HEK293T (cell line): ENCODE measurements at regions not wholly inside any gene's neighbourhood (a gene's known extent, or its start where the extent isn't known, plus 50 kb on each side); places are given as distances from the start of the nearest gene placed in this dataset.

Experiments
- CTCF ChIA-PET: fragments of 350-600 bp; formaldehyde crosslinking; extraction: SDS; loops from one replicate; lab custom pipeline; 2021; ENCODE audit warnings: antibody characterized with exemption, inconsistent platforms; lab: Yijun Ruan, JAX
- POLR2A ChIA-PET: fragments of 350-600 bp; formaldehyde crosslinking; extraction: SDS; loops from one replicate; lab custom pipeline; 2020; ENCODE audit warnings: antibody characterized with exemption, inconsistent platforms; lab: Yijun Ruan, JAX
- DNase-seq: peaks from one replicate; pipeline ENCODE4 v3.0.0; 2012; ENCODE audit warnings: mixed read lengths; ENCODE audit errors: extremely low spot score
- ARNT ChIP-seq: fragments of 450-650 bp; IDR thresholded peaks from 2 replicates; pipeline ENCODE4 v1.6.1; 2017; ENCODE audit warnings: mild to moderate bottlenecking
- BHLHE40 ChIP-seq: fragments of 450-650 bp; IDR thresholded peaks from 2 replicates; pipeline ENCODE4 v1.6.1; 2016; ENCODE audit warnings: mild to moderate bottlenecking, moderate library complexity, borderline replicate concordance
- CTBP1 ChIP-seq: fragments of 450-650 bp; IDR thresholded peaks from 2 replicates; pipeline ENCODE4 v1.6.1; 2016; ENCODE audit warnings: borderline replicate concordance
- ELF4 ChIP-seq: fragments of 450-650 bp; IDR thresholded peaks from 2 replicates; pipeline ENCODE4 v1.6.1; 2017; ENCODE audit warnings: antibody characterized with exemption
- FOXA1 ChIP-seq: fragments of 450-650 bp; IDR thresholded peaks from 2 replicates; pipeline ENCODE4 v1.6.1; 2016; ENCODE audit warnings: mild to moderate bottlenecking
- FOXK2 ChIP-seq: fragments of 450-650 bp; IDR thresholded peaks from 2 replicates; pipeline ENCODE4 v1.6.1; 2016; ENCODE audit warnings: mild to moderate bottlenecking
- FOXM1 ChIP-seq: fragments of 450-650 bp; IDR thresholded peaks from 2 replicates; pipeline ENCODE4 v1.6.1; 2017; ENCODE audit warnings: mild to moderate bottlenecking, borderline replicate concordance
- HDGF ChIP-seq: fragments of 450-650 bp; IDR thresholded peaks from 2 replicates; pipeline ENCODE4 v1.6.1; 2017; ENCODE audit warnings: antibody characterized with exemption, borderline replicate concordance
- L3MBTL2 ChIP-seq: fragments of 450-650 bp; conservative IDR thresholded peaks from 2 replicates; pipeline ENCODE4 v1.6.1; 2016; ENCODE audit warnings: mild to moderate bottlenecking
- LEF1 ChIP-seq: fragments of 450-650 bp; IDR thresholded peaks from 2 replicates; pipeline ENCODE4 v1.6.1; 2017; ENCODE audit warnings: mild to moderate bottlenecking, borderline replicate concordance
- NFRKB ChIP-seq: fragments of 450-650 bp; IDR thresholded peaks from 2 replicates; pipeline ENCODE4 v1.6.1; 2016; ENCODE audit warnings: mild to moderate bottlenecking, moderate library complexity
- SP1 ChIP-seq: fragments of 450-650 bp; IDR thresholded peaks from 2 replicates; pipeline ENCODE4 v1.6.1; 2017
- SUZ12 ChIP-seq: fragments of 450-650 bp; IDR thresholded peaks from 2 replicates; pipeline ENCODE4 v1.6.1; 2016; ENCODE audit warnings: mild to moderate bottlenecking
- TARDBP ChIP-seq: fragments of 450-650 bp; IDR thresholded peaks from 2 replicates; pipeline ENCODE4 v1.6.1; 2016
- ZNF384 ChIP-seq: fragments of 450-650 bp; IDR thresholded peaks from 2 replicates; pipeline ENCODE4 v1.6.1; 2016
- TF ChIP-seq, protein P1 (sequence below): fragments of 450-650 bp; IDR thresholded peaks from 2 replicates; pipeline ENCODE4 v1.6.1; 2016

DNA sequence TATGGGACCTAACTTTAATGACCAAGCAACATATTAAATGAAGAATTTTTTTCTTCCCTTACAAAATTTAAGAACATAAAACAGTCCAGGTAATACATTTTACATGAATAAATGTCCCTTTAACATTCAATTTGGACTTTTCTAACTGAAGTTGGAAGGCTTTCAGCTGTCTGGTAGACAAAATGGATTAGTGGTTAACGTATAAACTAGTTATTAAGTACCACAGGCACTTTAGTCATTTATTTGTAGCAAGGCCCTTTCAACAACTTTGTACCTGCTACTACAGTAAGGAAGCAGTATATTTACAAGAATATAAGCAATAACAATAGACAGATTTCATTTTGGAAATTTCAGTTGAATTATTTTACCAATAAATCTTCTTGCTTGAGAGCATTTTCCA is 152.5 kb upstream of the TENT5D start:
- ChIA-PET POLR2A (no interaction called here), CTCF (no interaction called here)
- no peak for DNase-seq
- TF ChIP-seq ARNT (no peak), FOXK2 (no peak), HDGF (no peak), TARDBP (no peak), FOXM1 (no peak), CTBP1 (no peak), ZNF384 (no peak), L3MBTL2 (no peak), ELF4 (no peak), FOXA1 (no peak), SUZ12 (no peak), NFRKB (no peak)

DNA sequence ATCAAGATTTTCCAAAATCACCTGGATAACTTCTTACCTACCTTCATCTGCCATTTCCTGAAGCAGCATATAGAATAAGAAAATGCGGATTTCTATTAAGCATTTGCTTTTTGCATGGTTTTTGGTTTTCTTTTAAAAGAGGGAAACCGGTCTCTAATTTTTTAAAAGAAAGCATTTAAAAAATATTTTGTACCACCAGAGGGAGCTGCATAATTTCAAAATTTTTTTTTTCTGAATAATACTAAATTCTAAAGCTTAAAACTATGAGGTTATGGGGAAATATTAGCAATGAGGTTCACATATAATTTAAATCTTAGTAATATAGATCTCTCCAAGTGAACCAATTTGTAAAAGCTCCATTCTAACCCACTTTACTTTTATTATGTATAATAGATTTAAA is 137.7 kb upstream of the TENT5D start:
- ChIA-PET CTCF (no interaction called here), POLR2A (no interaction called here)
- no peak for TF ChIP-seq SUZ12
- TF ChIP-seq HDGF: no peak
- no peak for TF ChIP-seq TARDBP
- no peak for TF ChIP-seq BHLHE40
- no peak for TF ChIP-seq CTBP1
- no peak for TF ChIP-seq ELF4
- TF ChIP-seq FOXA1: no peak
- no peak for TF ChIP-seq ZNF384
- TF ChIP-seq L3MBTL2: no peak
- TF ChIP-seq NFRKB: no peak
- no peak for TF ChIP-seq LEF1
- no peak for TF ChIP-seq FOXM1
- TF ChIP-seq SP1: no peak
- TF ChIP-seq, protein P1, sequence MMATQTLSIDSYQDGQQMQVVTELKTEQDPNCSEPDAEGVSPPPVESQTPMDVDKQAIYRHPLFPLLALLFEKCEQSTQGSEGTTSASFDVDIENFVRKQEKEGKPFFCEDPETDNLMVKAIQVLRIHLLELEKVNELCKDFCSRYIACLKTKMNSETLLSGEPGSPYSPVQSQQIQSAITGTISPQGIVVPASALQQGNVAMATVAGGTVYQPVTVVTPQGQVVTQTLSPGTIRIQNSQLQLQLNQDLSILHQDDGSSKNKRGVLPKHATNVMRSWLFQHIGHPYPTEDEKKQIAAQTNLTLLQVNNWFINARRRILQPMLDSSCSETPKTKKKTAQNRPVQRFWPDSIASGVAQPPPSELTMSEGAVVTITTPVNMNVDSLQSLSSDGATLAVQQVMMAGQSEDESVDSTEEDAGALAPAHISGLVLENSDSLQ: no peak
- no peak for TF ChIP-seq FOXK2
- TF ChIP-seq ARNT: no peak
- no peak for DNase-seq

DNA sequence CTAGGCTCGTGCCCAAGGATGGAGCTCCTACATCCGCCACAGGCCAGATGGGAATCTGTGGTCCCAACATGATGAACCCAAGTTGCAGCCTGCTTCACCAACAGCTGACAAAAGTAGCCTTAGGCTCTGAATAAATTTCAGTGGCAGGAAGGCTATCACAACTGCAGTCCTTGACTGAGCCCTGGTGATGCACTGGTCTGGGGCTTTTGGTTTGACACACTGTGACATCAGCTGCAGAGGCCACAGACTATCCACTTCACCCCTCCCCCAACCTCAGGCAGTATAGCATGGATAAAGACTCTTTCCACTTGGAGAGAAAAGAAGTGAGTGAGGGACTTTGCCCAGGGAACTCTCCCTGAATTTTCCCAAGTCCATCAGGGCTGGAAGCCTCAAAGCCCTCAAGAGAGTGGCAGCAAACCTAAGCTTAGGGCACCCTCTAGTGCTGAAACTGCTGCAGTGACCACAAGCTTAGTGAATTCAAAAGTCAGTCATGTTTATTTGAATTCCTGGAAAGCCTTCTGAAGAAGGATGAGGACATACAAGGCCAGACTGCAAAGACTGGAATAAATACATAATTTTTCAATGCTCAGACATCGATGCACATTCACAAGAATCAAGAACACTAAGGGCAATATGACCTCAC is 135.0 kb upstream of the TENT5D start:
- CTCF ChIA-PET: interaction anchor here (0.6 to 0.7 kb wide), 2 partner anchors 61 to 532 kb away, joined by 3 to 4 read pairs; no protein-coding TSS in a partner anchor
- DNase-seq: peak; percentile 36
- POLR2A ChIA-PET: no interaction called here
- TF ChIP-seq HDGF: no peak
- TF ChIP-seq FOXA1: no peak
- no peak for TF ChIP-seq FOXM1
- no peak for TF ChIP-seq LEF1
- TF ChIP-seq ELF4: no peak
- TF ChIP-seq TARDBP: no peak
- no peak for TF ChIP-seq ARNT
- TF ChIP-seq SP1: no peak
- no peak for TF ChIP-seq NFRKB
- no peak for TF ChIP-seq SUZ12
- TF ChIP-seq FOXK2: no peak
- no peak for TF ChIP-seq CTBP1
- TF ChIP-seq L3MBTL2: no peak
- no peak for TF ChIP-seq ZNF384
- TF ChIP-seq BHLHE40: no peak
- TF ChIP-seq, protein P1: no peak

DNA sequence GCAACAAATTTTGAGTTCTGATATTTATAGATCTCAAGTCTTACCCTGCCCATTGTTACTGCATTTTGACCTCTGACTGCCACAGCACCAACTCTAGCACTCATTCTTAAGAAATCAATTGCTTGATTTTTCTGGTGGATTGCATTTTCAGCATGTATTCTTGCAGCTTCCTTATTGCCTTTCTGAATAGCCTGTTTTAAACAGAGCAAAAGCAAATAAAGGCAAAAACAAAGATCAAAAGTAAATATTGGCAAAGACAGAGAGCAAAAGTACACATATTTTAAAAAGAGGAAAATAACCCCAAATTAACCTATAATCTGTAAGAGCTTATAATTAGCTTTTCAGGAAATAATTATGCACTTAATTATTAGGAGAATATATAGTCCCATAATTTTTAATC is 129.4 kb upstream of the TENT5D start:
- CTCF ChIA-PET: no interaction called here
- no peak for TF ChIP-seq ZNF384
- no peak for TF ChIP-seq SP1
- TF ChIP-seq LEF1: no peak
- no peak for TF ChIP-seq CTBP1
- no peak for TF ChIP-seq ELF4
- no peak for TF ChIP-seq SUZ12
- DNase-seq: no peak
- POLR2A ChIA-PET: no interaction called here

DNA sequence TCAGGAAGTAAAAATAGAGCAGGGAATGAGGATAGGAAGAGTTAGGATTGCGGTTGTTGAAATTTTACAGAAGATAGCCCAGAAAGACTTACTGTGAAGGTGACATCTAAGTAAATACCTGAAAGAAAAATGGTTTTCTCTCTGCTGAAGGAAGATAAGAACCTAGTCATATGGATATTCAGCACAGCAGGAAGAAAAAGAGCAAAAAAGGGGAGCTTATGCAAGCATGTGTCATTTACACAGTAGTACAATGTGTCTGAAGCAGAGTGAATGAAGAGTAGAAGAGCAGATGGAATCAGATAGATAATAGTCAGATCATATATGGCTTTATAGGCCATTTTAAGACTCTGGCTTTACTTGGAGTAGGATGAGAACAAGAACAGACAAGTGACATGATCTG is 126.9 kb upstream of the TENT5D start:
- TF ChIP-seq SUZ12 (no peak), L3MBTL2 (no peak), NFRKB (no peak), ZNF384 (no peak), SP1 (no peak), FOXA1 (no peak), ARNT (no peak), TARDBP (no peak), FOXM1 (no peak), CTBP1 (no peak), FOXK2 (no peak), BHLHE40 (no peak), ELF4 (no peak), HDGF (no peak), LEF1 (no peak)
- TF ChIP-seq, protein P1: no peak
- no peak for DNase-seq
- ChIA-PET POLR2A (no interaction called here), CTCF (no interaction called here)

DNA sequence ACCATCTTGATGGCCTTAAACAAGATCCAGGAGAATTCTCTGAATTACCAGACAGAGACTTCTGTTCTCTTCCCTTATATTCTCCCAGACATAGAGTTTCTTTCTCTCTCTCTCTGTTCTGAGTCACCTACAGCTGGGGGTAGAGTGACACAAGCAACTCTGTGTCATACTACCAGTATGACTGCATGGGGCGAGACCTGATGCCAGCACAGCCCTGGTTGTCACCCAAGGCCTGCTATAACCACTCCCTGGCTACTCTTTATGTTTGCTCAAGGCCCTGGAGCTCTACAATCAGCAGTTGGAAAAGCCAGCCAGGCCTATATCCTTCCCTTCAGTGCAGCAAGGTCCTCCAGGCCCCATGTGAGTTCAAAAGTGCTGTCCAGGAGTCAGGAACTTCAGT is 114.2 kb upstream of the TENT5D start:
- TF ChIP-seq NFRKB (no peak), HDGF (no peak), FOXK2 (no peak)
- ChIA-PET POLR2A (no interaction called here), CTCF (no interaction called here)
- no peak for DNase-seq
